ENCODE measurements at regions not wholly inside any gene's neighbourhood (a gene's known extent, or its start where the extent isn't known, plus 50 kb on each side); places are given as distances from the start of the nearest gene placed in this dataset.
"Not testable (repeated sequence)": the region's sequence is repeated elsewhere in the genome, so short reads cannot be mapped to it uniquely, and the experiment has no call there.

- no peaks in the 10 kb centered on the region for H3K9me3 ChIP-seq
- no peak for DNase-seq (ENCODE audit: extremely low spot score in 2 of 2)
- no peaks in the 10 kb centered on the region for H3K4me1 ChIP-seq
- intact Hi-C loops (cut with DNase I) = no loop called here
- H3K4me3 ChIP-seq = no peak overlapping the region
- no peaks in the 10 kb centered on the region for H3K27me3 ChIP-seq
- H3K27ac ChIP-seq = no peak overlapping the region
- no peak for TF ChIP-seq POLR2A (IDR thresholded peaks at IDR 0.05)
- TF ChIP-seq CTCF (IDR thresholded peaks at IDR 0.05) = no peak
- no peak for TF ChIP-seq POLR2AphosphoS5 (IDR thresholded peaks at IDR 0.05; ENCODE audit: insufficient read depth in 1 of 2, low read depth in 1 of 2)
- H3K36me3 ChIP-seq = no peaks in the 10 kb centered on the region
These were observed 191.7 kb upstream of the GK2 start for GRCh38 chr4:79599691-79600090.

- Histone ChIP-seq H3K27me3 (no peaks in the 10 kb centered on the region), H3K4me1 (no peaks in the 10 kb centered on the region), H3K36me3 (no peaks in the 10 kb centered on the region), H3K9me3 (no peaks in the 10 kb centered on the region), H3K27ac (no peak overlapping the region), H3K4me3 (no peak overlapping the region)
- DNase-seq (ENCODE audit: extremely low spot score in 2 of 2) = no peak
- intact Hi-C loops (cut with DNase I) = no loop called here
- TF ChIP-seq CTCF (IDR thresholded peaks at IDR 0.05) = no peak
- no peak for TF ChIP-seq POLR2A (IDR thresholded peaks at IDR 0.05)
- TF ChIP-seq POLR2AphosphoS5 (IDR thresholded peaks at IDR 0.05; ENCODE audit: insufficient read depth in 1 of 2, low read depth in 1 of 2) = no peak
These were observed 190.8 kb upstream of the GK2 start for GRCh38 chr4:79598801-79599200.

- H3K36me3 ChIP-seq = no peaks in the 10 kb centered on the region
- H3K27me3 ChIP-seq = no peaks in the 10 kb centered on the region
- intact Hi-C loops (cut with DNase I) = no loop called here
These were observed 190.2 kb upstream of the GK2 start for GRCh38 chr4:79598214-79598613.

GRCh38 chr4:79597266-79597665, 189.2 kb upstream of the GK2 start:
- Histone ChIP-seq H3K36me3 (no peaks in the 10 kb centered on the region), H3K27ac (no peak overlapping the region), H3K27me3 (no peaks in the 10 kb centered on the region), H3K4me3 (no peak overlapping the region), H3K4me1 (no peaks in the 10 kb centered on the region), H3K9me3 (no peaks in the 10 kb centered on the region)
- intact Hi-C loops (cut with DNase I) = no loop called here
- no peak for TF ChIP-seq CTCF (IDR thresholded peaks at IDR 0.05)
- no peak for TF ChIP-seq POLR2AphosphoS5 (IDR thresholded peaks at IDR 0.05; ENCODE audit: insufficient read depth in 1 of 2, low read depth in 1 of 2)
- TF ChIP-seq POLR2A (IDR thresholded peaks at IDR 0.05) = no peak
- DNase-seq (ENCODE audit: extremely low spot score in 2 of 2) = no peak

More at GRCh38 chr4:79598214-79598613, 190.2 kb upstream of the GK2 start:
- H3K4me1 ChIP-seq = no peaks in the 10 kb centered on the region
- H3K9me3 ChIP-seq = no peaks in the 10 kb centered on the region
- DNase-seq (ENCODE audit: extremely low spot score in 2 of 2) = no peak
- no peak overlapping the region for H3K27ac ChIP-seq
- no peak overlapping the region for H3K4me3 ChIP-seq
- TF ChIP-seq CTCF (IDR thresholded peaks at IDR 0.05) = no peak
- TF ChIP-seq POLR2AphosphoS5 (IDR thresholded peaks at IDR 0.05; ENCODE audit: insufficient read depth in 1 of 2, low read depth in 1 of 2) = no peak
- TF ChIP-seq POLR2A (IDR thresholded peaks at IDR 0.05) = no peak

GRCh38 chr4:79592218-79592617, 184.2 kb upstream of the GK2 start:
- H3K4me3 ChIP-seq; H3K4me1 ChIP-seq; H3K36me3 ChIP-seq; H3K27ac ChIP-seq; H3K27me3 ChIP-seq; H3K9me3 ChIP-seq; intact Hi-C loops (cut with DNase I); DNase-seq (ENCODE audit: extremely low spot score in 2 of 2): not testable (repeated sequence)

- no peak for DNase-seq (ENCODE audit: extremely low spot score in 2 of 2)
- Histone ChIP-seq H3K4me1 (peaks cover 5% of the 10 kb centered on the region), H3K36me3 (no peaks in the 10 kb centered on the region), H3K27ac (no peak overlapping the region), H3K9me3 (no peaks in the 10 kb centered on the region), H3K4me3 (no peak overlapping the region), H3K27me3 (no peaks in the 10 kb centered on the region)
- intact Hi-C loops (cut with DNase I) = no loop called here
- TF ChIP-seq POLR2AphosphoS5 (IDR thresholded peaks at IDR 0.05; ENCODE audit: insufficient read depth in 1 of 2, low read depth in 1 of 2) = no peak
- no peak for TF ChIP-seq POLR2A (IDR thresholded peaks at IDR 0.05)
- no peak for TF ChIP-seq CTCF (IDR thresholded peaks at IDR 0.05)
These were observed 180.7 kb upstream of the GK2 start for GRCh38 chr4:79588679-79589078.

- H3K36me3 ChIP-seq; H3K4me3 ChIP-seq; H3K9me3 ChIP-seq; H3K27me3 ChIP-seq; H3K4me1 ChIP-seq; H3K27ac ChIP-seq; intact Hi-C loops (cut with DNase I); DNase-seq (ENCODE audit: extremely low spot score in 2 of 2): not testable (repeated sequence)
These were observed 179.2 kb upstream of the GK2 start for GRCh38 chr4:79587207-79587606.
